Fibroblast of mammary gland (primary cell): ENCODE measurements at regions not wholly inside any gene's neighbourhood (a gene's known extent, or its start where the extent isn't known, plus 50 kb on each side); places are given as distances from the start of the nearest gene placed in this dataset.

Experiments
- DNase-seq: peaks from one replicate; pipeline ENCODE4 v3.0.0-alpha.2; 2010; ENCODE audit warnings: low read depth
- H3K4me3 ChIP-seq: 2 replicates; pipeline ENCODE4 v1.5.1; 2011; ENCODE audit warnings: low read depth, mild to moderate bottlenecking, low read length, moderate library complexity; ENCODE audit not compliant: control insufficient read depth
- TF ChIP-seq, protein P1 (sequence below): conservative IDR thresholded peaks from 2 replicates; pipeline ENCODE4 v1.5.1; 2011; ENCODE audit warnings: low read depth, low read length, inconsistent platforms; ENCODE audit not compliant: control insufficient read depth, insufficient read depth

DNA sequence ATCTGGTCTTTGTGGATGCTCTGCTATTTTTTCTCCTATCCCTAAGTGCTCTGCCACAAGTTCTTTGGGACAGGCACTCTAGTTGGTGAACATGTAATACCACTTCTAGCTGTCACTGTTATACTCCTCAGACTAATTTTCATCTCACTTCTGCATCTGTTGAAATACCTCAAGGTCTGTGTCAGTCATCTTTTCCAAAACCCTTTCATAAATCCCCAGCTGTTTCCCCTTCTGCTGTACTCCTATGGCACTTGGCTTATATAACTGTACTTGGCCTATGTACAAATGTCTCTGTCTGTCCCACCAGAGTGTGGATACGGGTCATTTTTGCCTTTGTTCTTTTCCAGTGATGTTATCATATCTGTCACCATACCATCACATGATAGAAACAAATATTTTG lies 124.2 kb downstream of the FHL5 start:
- DNase-seq, result no peak
- H3K4me3 ChIP-seq, result no peak overlapping the region
- TF ChIP-seq, protein P1, sequence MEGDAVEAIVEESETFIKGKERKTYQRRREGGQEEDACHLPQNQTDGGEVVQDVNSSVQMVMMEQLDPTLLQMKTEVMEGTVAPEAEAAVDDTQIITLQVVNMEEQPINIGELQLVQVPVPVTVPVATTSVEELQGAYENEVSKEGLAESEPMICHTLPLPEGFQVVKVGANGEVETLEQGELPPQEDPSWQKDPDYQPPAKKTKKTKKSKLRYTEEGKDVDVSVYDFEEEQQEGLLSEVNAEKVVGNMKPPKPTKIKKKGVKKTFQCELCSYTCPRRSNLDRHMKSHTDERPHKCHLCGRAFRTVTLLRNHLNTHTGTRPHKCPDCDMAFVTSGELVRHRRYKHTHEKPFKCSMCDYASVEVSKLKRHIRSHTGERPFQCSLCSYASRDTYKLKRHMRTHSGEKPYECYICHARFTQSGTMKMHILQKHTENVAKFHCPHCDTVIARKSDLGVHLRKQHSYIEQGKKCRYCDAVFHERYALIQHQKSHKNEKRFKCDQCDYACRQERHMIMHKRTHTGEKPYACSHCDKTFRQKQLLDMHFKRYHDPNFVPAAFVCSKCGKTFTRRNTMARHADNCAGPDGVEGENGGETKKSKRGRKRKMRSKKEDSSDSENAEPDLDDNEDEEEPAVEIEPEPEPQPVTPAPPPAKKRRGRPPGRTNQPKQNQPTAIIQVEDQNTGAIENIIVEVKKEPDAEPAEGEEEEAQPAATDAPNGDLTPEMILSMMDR, result no peak

- H3K4me3 ChIP-seq, result no peak overlapping the region
- DNase-seq, result no peak
- TF ChIP-seq, protein P1, result no peak
These were observed 122.8 kb downstream of the FHL5 start for GRCh38 chr6:96685702-96686101.

GRCh38 chr6:96683819-96684528 lies 121.0 kb downstream of the FHL5 start:
- no peak for DNase-seq
- TF ChIP-seq, protein P1, result no peak
- no peak overlapping the region for H3K4me3 ChIP-seq

DNA sequence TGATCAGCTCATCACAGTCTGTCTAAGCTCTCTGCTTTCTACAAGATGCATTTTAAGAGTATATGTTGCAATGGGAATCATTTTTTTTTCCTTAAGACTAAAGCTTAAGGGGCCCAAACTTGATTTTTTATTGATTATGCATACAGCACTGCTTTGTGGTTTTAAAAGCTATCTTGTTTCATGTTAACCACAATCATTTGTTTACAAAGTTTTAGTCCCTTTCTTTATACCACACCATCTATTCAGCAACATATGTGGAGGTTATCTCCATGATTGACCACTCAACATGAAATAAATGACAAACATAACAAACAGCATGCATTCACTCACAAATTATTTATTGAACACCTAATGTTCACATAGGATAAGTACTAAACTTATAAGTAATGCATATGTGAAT lies 119.1 kb downstream of the FHL5 start:
- TF ChIP-seq, protein P1, result no peak
- no peak for DNase-seq
- H3K4me3 ChIP-seq, result no peak overlapping the region

- DNase-seq, result no peak
- TF ChIP-seq, protein P1, result no peak
- H3K4me3 ChIP-seq, result no peak overlapping the region
These were observed 112.7 kb downstream of the FHL5 start for GRCh38 chr6:96675597-96675996.
